Stomach (tissue), 4 donors: ENCODE measurements at regions not wholly inside any gene's neighbourhood (a gene's known extent, or its start where the extent isn't known, plus 50 kb on each side); places are given as distances from the start of the nearest gene placed in this dataset.

ENCODE experiments used
- CTCF ChIP-seq, 7 experiments: fragments of 450-650 bp in 4 of 7; fragments of 200-600 bp in 3 of 7; sonication (generic) in 3 of 7; IDR thresholded peaks; one replicate each; pipeline ENCODE4 v1.5.1; 2016 to 2019; ENCODE audit warnings: antibody characterized with exemption in 7 of 7, control low read depth in 2 of 7, mild to moderate bottlenecking in 1 of 7
- EP300 ChIP-seq: sonication (generic); formaldehyde crosslinking; IDR thresholded peaks from one replicate; pipeline ENCODE4 v1.6.1; 2017; ENCODE audit warnings: antibody characterized with exemption
- POLR2A ChIP-seq, 4 donors: fragments of 450-650 bp; IDR thresholded peaks; one replicate each; pipeline ENCODE4 v1.6.1; 2016; ENCODE audit warnings: antibody characterized with exemption in 4 of 4, control low read depth in 2 of 4, mild to moderate bottlenecking in 1 of 4, moderate library complexity in 1 of 4
- POLR2AphosphoS5 ChIP-seq, 3 donors: sonication (generic); formaldehyde crosslinking; IDR thresholded peaks; one replicate each; pipeline ENCODE4 v1.6.1; 2016; ENCODE audit warnings: antibody characterized with exemption in 3 of 3

- TF ChIP-seq CTCF (IDR thresholded peaks at IDR 0.05) (no peak), POLR2A (IDR thresholded peaks at IDR 0.05) (no peak), POLR2AphosphoS5 (IDR thresholded peaks at IDR 0.05) (no peak), EP300 (no peak)
These were observed 77.5 kb upstream of the ABI3BP start for GRCh38 chr3:101070799-101071121.
